Upper lobe of left lung (tissue), 6 donors: ENCODE measurements at regions not wholly inside any gene's neighbourhood (a gene's known extent, or its start where the extent isn't known, plus 50 kb on each side); places are given as distances from the start of the nearest gene placed in this dataset.

Experiments
- ATAC-seq, 2 donors: fragments of 200-7000 bp; cut with Tn5 transposase; one replicate each; pipeline ENCODE4 v1.9.1; 2022; ENCODE audit warnings: mild to moderate bottlenecking in 2 of 2, moderate library complexity in 2 of 2; ENCODE audit not compliant: low FRiP score in 2 of 2
- DNase-seq, 2 donors: peaks; one replicate each; pipeline ENCODE4 v3.0.0-alpha.2; 2019 to 2020
- H3K27ac ChIP-seq, 4 donors: fragments of 200-600 bp; sonication (generic); one replicate each; pipeline ENCODE4 v1.5.1; 2016 to 2019
- H3K27me3 ChIP-seq, 4 donors: fragments of 200-600 bp; sonication (generic); one replicate each; pipeline ENCODE4 v1.5.1; 2017 to 2019
- H3K36me3 ChIP-seq, 4 donors: fragments of 200-600 bp; sonication (generic); one replicate each; pipeline ENCODE4 v1.5.1; 2016 to 2019
- H3K4me1 ChIP-seq, 4 donors: fragments of 200-600 bp; sonication (generic); one replicate each; pipeline ENCODE4 v1.5.1; 2018 to 2019
- H3K4me3 ChIP-seq, 4 donors: fragments of 200-600 bp; sonication (generic); one replicate each; pipeline ENCODE4 v1.5.1; 2017 to 2019; ENCODE audit warnings: mild to moderate bottlenecking in 2 of 4, moderate library complexity in 1 of 4
- H3K9me3 ChIP-seq, 4 donors: fragments of 200-600 bp; sonication (generic); one replicate each; pipeline ENCODE4 v1.5.1; 2018 to 2019
- EP300 ChIP-seq, 4 donors: sonication (generic); formaldehyde crosslinking; IDR thresholded peaks; one replicate each; pipeline ENCODE4 v1.5.1; 2017; ENCODE audit warnings: antibody characterized with exemption in 4 of 4, control low read depth in 2 of 4
- POLR2A ChIP-seq, 4 donors: fragments of 450-650 bp; IDR thresholded peaks; one replicate each; pipeline ENCODE4 v1.5.1; 2016 to 2017; ENCODE audit warnings: antibody characterized with exemption in 4 of 4, mild to moderate bottlenecking in 2 of 4
- POLR2AphosphoS5 ChIP-seq, 2 donors: sonication (generic); formaldehyde crosslinking; IDR thresholded peaks; one replicate each; pipeline ENCODE4 v1.5.1; 2017; ENCODE audit warnings: antibody characterized with exemption in 2 of 2
- WGBS, 2 donors: methylation state at CpG; one replicate each; pipeline ENCODE4 v1.1.5; 2017 to 2018; 5-methylcytosine and 5-hydroxymethylcytosine counted together
- TF ChIP-seq, protein P1 (sequence below), 6 experiments: fragments of 450-650 bp in 4 of 6; fragments of 200-600 bp in 2 of 6; sonication (generic) in 2 of 6; IDR thresholded peaks; one replicate each; pipeline ENCODE4 v1.5.1; 2016 to 2019; ENCODE audit warnings: antibody characterized with exemption in 6 of 6
- donor health status: DM: no; HTN: no; CAD: no; lungs with moderate emphysema.
- donor health status: DM: no; HTN: yes; CAD: no; lungs with severe emphysema.

- H3K9me3 ChIP-seq: no peaks in the 10 kb centered on the region
- ATAC-seq: no peak
- TF ChIP-seq POLR2A (IDR thresholded peaks at IDR 0.05): no peak
- WGBS, 2 donors: 47 to 92% methylated on average over 1 of the region's 1 CpG
- DNase-seq: no peak
- H3K36me3 ChIP-seq: no peaks in the 10 kb centered on the region
- no peaks in the 10 kb centered on the region for H3K27me3 ChIP-seq
- H3K4me3 ChIP-seq: no peak overlapping the region
- no peaks in the 10 kb centered on the region for H3K4me1 ChIP-seq
- no peak overlapping the region for H3K27ac ChIP-seq
Measured at GRCh38 chr4:119690871-119691270, 62.3 kb upstream of the PDE5A start.

DNA sequence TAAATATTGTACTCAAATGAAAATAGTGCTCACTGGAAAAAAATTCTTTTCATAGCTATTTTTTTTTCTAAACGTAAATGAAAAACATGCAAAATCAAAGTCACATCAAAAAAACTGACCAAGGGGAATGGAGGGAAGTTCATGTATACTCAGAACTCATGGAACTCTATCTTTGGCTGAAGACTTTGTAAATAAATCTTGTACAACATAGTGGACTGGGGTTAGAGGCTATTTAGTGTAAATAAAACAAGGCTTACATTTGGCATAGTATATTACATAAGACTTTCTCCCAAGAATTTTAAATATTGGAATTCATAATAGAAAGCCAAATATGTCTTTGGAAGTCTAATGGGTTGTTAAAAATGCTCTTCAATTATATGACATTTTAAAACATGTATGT, 59.8 kb upstream of the PDE5A start:
- Histone ChIP-seq H3K27ac (no peak overlapping the region), H3K9me3 (no peaks in the 10 kb centered on the region), H3K36me3 (no peaks in the 10 kb centered on the region), H3K4me1 (peaks cover 2 to 11% (median 5%) of the 10 kb centered on the region in 4 donors), H3K27me3 (no peaks in the 10 kb centered on the region), H3K4me3 (no peak overlapping the region)
- TF ChIP-seq, protein P1, sequence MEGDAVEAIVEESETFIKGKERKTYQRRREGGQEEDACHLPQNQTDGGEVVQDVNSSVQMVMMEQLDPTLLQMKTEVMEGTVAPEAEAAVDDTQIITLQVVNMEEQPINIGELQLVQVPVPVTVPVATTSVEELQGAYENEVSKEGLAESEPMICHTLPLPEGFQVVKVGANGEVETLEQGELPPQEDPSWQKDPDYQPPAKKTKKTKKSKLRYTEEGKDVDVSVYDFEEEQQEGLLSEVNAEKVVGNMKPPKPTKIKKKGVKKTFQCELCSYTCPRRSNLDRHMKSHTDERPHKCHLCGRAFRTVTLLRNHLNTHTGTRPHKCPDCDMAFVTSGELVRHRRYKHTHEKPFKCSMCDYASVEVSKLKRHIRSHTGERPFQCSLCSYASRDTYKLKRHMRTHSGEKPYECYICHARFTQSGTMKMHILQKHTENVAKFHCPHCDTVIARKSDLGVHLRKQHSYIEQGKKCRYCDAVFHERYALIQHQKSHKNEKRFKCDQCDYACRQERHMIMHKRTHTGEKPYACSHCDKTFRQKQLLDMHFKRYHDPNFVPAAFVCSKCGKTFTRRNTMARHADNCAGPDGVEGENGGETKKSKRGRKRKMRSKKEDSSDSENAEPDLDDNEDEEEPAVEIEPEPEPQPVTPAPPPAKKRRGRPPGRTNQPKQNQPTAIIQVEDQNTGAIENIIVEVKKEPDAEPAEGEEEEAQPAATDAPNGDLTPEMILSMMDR (IDR thresholded peaks at IDR 0.05): no peak
- no peak for TF ChIP-seq EP300 (IDR thresholded peaks at IDR 0.05)
- no peak for TF ChIP-seq POLR2AphosphoS5 (IDR thresholded peaks at IDR 0.05)
- TF ChIP-seq POLR2A (IDR thresholded peaks at IDR 0.05): no peak
- no peak for DNase-seq
- 75 to 82% methylated on average over 1 of the region's 1 CpG for WGBS, 2 donors
- ATAC-seq: no peak

GRCh38 chr4:119684463-119684862, 55.9 kb upstream of the PDE5A start:
- 65 to 80% methylated on average over 4 of the region's 4 CpGs for WGBS, 2 donors
- TF ChIP-seq POLR2AphosphoS5 (IDR thresholded peaks at IDR 0.05) (no peak), EP300 (IDR thresholded peaks at IDR 0.05) (no peak), POLR2A (IDR thresholded peaks at IDR 0.05) (no peak)
- TF ChIP-seq, protein P1 (IDR thresholded peaks at IDR 0.05): no peak
- ATAC-seq: no peak

GRCh38 chr4:119683518-119683917, 54.9 kb upstream of the PDE5A start:
- Histone ChIP-seq H3K9me3 (no peaks in the 10 kb centered on the region), H3K4me1 (peaks cover 4 to 12% (median 8%) of the 10 kb centered on the region in 4 donors), H3K36me3 (no peaks in the 10 kb centered on the region), H3K27me3 (no peaks in the 10 kb centered on the region), H3K27ac (peak overlapping the region in 1 of 4 donors; percentile 27), H3K4me3 (no peak overlapping the region)
- DNase-seq: no peak
- peak in 1 of 2 donors; percentile 40 for ATAC-seq
- TF ChIP-seq, protein P1 (IDR thresholded peaks at IDR 0.05): no peak
- TF ChIP-seq POLR2AphosphoS5 (IDR thresholded peaks at IDR 0.05): no peak
- no peak for TF ChIP-seq EP300 (IDR thresholded peaks at IDR 0.05)
- TF ChIP-seq POLR2A (IDR thresholded peaks at IDR 0.05): no peak
- WGBS, 2 donors: 39 to 40% methylated on average over 1 of the region's 1 CpG

More at GRCh38 chr4:119684463-119684862, 55.9 kb upstream of the PDE5A start:
- Histone ChIP-seq H3K27ac (peak overlapping the region in 1 of 4 donors; percentile 27), H3K36me3 (no peaks in the 10 kb centered on the region), H3K4me1 (peaks cover 4 to 12% (median 8%) of the 10 kb centered on the region in 4 donors), H3K27me3 (no peaks in the 10 kb centered on the region), H3K9me3 (no peaks in the 10 kb centered on the region), H3K4me3 (no peak overlapping the region)
- DNase-seq: no peak

GRCh38 chr4:119682099-119682498, 53.5 kb upstream of the PDE5A start:
- H3K4me1 ChIP-seq: peaks cover 4 to 12% (median 8%) of the 10 kb centered on the region in 4 donors
- no peaks in the 10 kb centered on the region for H3K9me3 ChIP-seq
- H3K27ac ChIP-seq: no peak overlapping the region
- H3K36me3 ChIP-seq: no peaks in the 10 kb centered on the region
- TF ChIP-seq, protein P1 (IDR thresholded peaks at IDR 0.05): no peak
- TF ChIP-seq POLR2A (IDR thresholded peaks at IDR 0.05): no peak
- no peak for TF ChIP-seq EP300 (IDR thresholded peaks at IDR 0.05)
- no peak for TF ChIP-seq POLR2AphosphoS5 (IDR thresholded peaks at IDR 0.05)
- no peaks in the 10 kb centered on the region for H3K27me3 ChIP-seq
- DNase-seq (no peak), ATAC-seq (no peak)
- H3K4me3 ChIP-seq: no peak overlapping the region
- 69 to 80% methylated on average over 2 of the region's 2 CpGs for WGBS, 2 donors
